HG03469 (cell line): ENCODE measurements at regions not wholly inside any gene's neighbourhood (a gene's known extent, or its start where the extent isn't known, plus 50 kb on each side); places are given as distances from the start of the nearest gene placed in this dataset.
"Not testable (repeated sequence)": the region's sequence is repeated elsewhere in the genome, so short reads cannot be mapped to it uniquely, and the experiment has no call there.

Source experiments
- ATAC-seq: cut with Tn5 transposase; IDR thresholded peaks from one replicate; pipeline ENCODE4 v1.9.1; 2021; ENCODE audit warnings: mild to moderate bottlenecking, moderate library complexity, moderate number of reproducible peaks; ENCODE audit not compliant: unreplicated experiment

GRCh38 chr4:74505355-74505978 is 60.5 kb downstream of the AREG start:
- ATAC-seq: not testable (repeated sequence)

GRCh38 chr4:74509363-74509762 is 64.4 kb downstream of the AREG start:
- not testable (repeated sequence) for ATAC-seq

- no peak for ATAC-seq
These were observed 71.4 kb downstream of the AREG start for GRCh38 chr4:74516303-74516702.

GRCh38 chr4:74517996-74518395 is 73.1 kb downstream of the AREG start:
- ATAC-seq: no peak

- ATAC-seq: no peak
These were observed 77.5 kb downstream of the AREG start for GRCh38 chr4:74522251-74522991.

- ATAC-seq: no peak
These were observed 78.2 kb downstream of the AREG start for GRCh38 chr4:74523096-74523495.

GRCh38 chr4:74524985-74525384 is 80.0 kb downstream of the AREG start:
- no peak for ATAC-seq

- ATAC-seq: no peak
These were observed 82.1 kb downstream of the AREG start for GRCh38 chr4:74527049-74527448.

GRCh38 chr4:74528178-74528577 is 83.2 kb downstream of the AREG start:
- ATAC-seq: no peak

- ATAC-seq: no peak
These were observed 84.5 kb downstream of the AREG start for GRCh38 chr4:74529284-74530041.

GRCh38 chr4:74531963-74532794 is 87.2 kb downstream of the AREG start:
- peak; percentile 79 for ATAC-seq

- no peak for ATAC-seq
These were observed 89.2 kb downstream of the AREG start for GRCh38 chr4:74534121-74534520.

- no peak for ATAC-seq
These were observed 90.0 kb downstream of the AREG start for GRCh38 chr4:74534936-74535335.

- no peak for ATAC-seq
These were observed 90.6 kb downstream of the AREG start for GRCh38 chr4:74535512-74535911.

- no peak for ATAC-seq
These were observed 91.6 kb downstream of the AREG start for GRCh38 chr4:74536557-74536956.

- no peak for ATAC-seq
These were observed 92.5 kb downstream of the AREG start for GRCh38 chr4:74537459-74537858.

GRCh38 chr4:74539044-74539790 is 94.3 kb downstream of the AREG start:
- no peak for ATAC-seq

- ATAC-seq: no peak
These were observed 95.3 kb downstream of the AREG start for GRCh38 chr4:74540193-74540592.

GRCh38 chr4:74541667-74542066 is 96.7 kb downstream of the AREG start:
- ATAC-seq: no peak

GRCh38 chr4:74543231-74543781 is 98.4 kb downstream of the AREG start:
- ATAC-seq: peak; percentile 80
